Panc1 (cell line): ENCODE measurements at regions not wholly inside any gene's neighbourhood (a gene's known extent, or its start where the extent isn't known, plus 50 kb on each side); places are given as distances from the start of the nearest gene placed in this dataset.

Experiments
- POLR2AphosphoS5 ChIP-seq: IDR thresholded peaks from 2 replicates; pipeline ENCODE4 v1.6.1; 2012; ENCODE audit warnings: mild to moderate bottlenecking, low read depth, low read length, moderate library complexity
- REST ChIP-seq, 2 experiments: IDR thresholded peaks; 2 replicates each; pipeline ENCODE4 v1.6.1; 2011 to 2012; ENCODE audit warnings: low read depth in 2 of 2, control low read depth in 1 of 2, low read length in 1 of 2, mild to moderate bottlenecking in 1 of 2, moderate library complexity in 1 of 2; ENCODE audit not compliant: insufficient read depth in 1 of 2
- TCF7L2 ChIP-seq: IDR thresholded peaks from 2 replicates; pipeline ENCODE4 v1.6.1; 2011; ENCODE audit warnings: mild to moderate bottlenecking, low read depth, low read length, inconsistent platforms
- TF ChIP-seq, protein P1 (sequence below): fragments of 450-650 bp; IDR thresholded peaks from 2 replicates; pipeline ENCODE4 v1.5.1; 2017; ENCODE audit warnings: mild to moderate bottlenecking

DNA sequence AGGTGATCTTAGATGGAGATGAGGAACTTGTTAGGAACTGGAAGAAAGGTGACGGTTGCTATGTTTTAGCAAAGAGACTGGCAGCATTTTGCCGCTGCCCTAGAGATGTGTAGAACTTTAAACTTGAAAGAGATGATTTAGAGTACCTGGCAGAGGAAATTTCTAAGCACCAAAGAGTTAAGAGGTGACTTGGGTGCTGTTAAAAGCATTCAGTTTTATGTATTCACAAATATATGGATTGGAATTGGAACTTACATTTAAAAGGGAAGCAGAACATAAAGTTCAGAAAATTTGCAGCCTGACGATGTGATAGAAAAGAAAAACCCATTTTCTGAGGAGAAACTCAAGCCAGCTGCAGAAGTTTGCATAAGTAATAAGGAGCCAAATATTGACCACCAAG lies 176.3 kb downstream of the MOXD1 start:
- TF ChIP-seq, protein P1, sequence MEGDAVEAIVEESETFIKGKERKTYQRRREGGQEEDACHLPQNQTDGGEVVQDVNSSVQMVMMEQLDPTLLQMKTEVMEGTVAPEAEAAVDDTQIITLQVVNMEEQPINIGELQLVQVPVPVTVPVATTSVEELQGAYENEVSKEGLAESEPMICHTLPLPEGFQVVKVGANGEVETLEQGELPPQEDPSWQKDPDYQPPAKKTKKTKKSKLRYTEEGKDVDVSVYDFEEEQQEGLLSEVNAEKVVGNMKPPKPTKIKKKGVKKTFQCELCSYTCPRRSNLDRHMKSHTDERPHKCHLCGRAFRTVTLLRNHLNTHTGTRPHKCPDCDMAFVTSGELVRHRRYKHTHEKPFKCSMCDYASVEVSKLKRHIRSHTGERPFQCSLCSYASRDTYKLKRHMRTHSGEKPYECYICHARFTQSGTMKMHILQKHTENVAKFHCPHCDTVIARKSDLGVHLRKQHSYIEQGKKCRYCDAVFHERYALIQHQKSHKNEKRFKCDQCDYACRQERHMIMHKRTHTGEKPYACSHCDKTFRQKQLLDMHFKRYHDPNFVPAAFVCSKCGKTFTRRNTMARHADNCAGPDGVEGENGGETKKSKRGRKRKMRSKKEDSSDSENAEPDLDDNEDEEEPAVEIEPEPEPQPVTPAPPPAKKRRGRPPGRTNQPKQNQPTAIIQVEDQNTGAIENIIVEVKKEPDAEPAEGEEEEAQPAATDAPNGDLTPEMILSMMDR: no peak
- TF ChIP-seq TCF7L2 (no peak), POLR2AphosphoS5 (no peak), REST (IDR thresholded peaks at IDR 0.05; ENCODE audit: insufficient read depth in 1 of 2, low read depth in 2 of 2, low read length in 1 of 2) (no peak)
